Ishikawa (cell line): ENCODE measurements at regions not wholly inside any gene's neighbourhood (a gene's known extent, or its start where the extent isn't known, plus 50 kb on each side); places are given as distances from the start of the nearest gene placed in this dataset.

Experiments
- EGR1 ChIP-seq: IDR thresholded peaks from 2 replicates; pipeline ENCODE4 v1.6.1; 2012
- FOXM1 ChIP-seq: IDR thresholded peaks from 2 replicates; pipeline ENCODE4 v1.6.1; 2012; ENCODE audit warnings: low read depth, borderline replicate concordance
- YY1 ChIP-seq: IDR thresholded peaks from 2 replicates; pipeline ENCODE4 v1.6.1; 2012; ENCODE audit warnings: low read depth
- ZBTB7A ChIP-seq: IDR thresholded peaks from 2 replicates; pipeline ENCODE4 v1.6.1; 2012; ENCODE audit warnings: low read depth

- no peak for TF ChIP-seq EGR1
- TF ChIP-seq ZBTB7A, result no peak
- TF ChIP-seq YY1, result no peak
- TF ChIP-seq FOXM1, result no peak
Observed at GRCh38 chr2:58606799-58607198, 365.7 kb upstream of the FANCL start.
